K562 (cell line): ENCODE measurements at regions not wholly inside any gene's neighbourhood (a gene's known extent, or its start where the extent isn't known, plus 50 kb on each side); places are given as distances from the start of the nearest gene placed in this dataset.

Experiments used
- ATAC-seq: fragments of 200-7000 bp; cut with Tn5 transposase; 3 replicates; pipeline ENCODE4 v1.9.1; 2020; ENCODE audit warnings: moderate library complexity
- BruUV-seq: library from RNA; stranded (reverse); fragments of 400-500 nt; replicated peaks from 2 replicates; lab custom pipeline; 2021; lab: Mats Ljungman, UMichigan
- CTCF ChIA-PET: fragments of 300-600 bp; formaldehyde crosslinking; extraction: SDS; loops from one replicate; lab custom pipeline; 2021; ENCODE audit warnings: low intra/inter-chr PET ratio; lab: Yijun Ruan, JAX
- POLR2A ChIA-PET: fragments of 300-600, 350-650 bp; sonication (Branson Sonifier 250); formaldehyde crosslinking; extraction: SDS; loops from one replicate; lab custom pipeline; 2021; ENCODE audit warnings: antibody characterized with exemption, inconsistent platforms; lab: Yijun Ruan, JAX
- DNase-seq, 4 experiments: peaks; one replicate each; pipeline versions ENCODE4 v3.0.0 to v3.0.0-alpha.2; 2011 to 2018; ENCODE audit warnings: low spot score in 3 of 4, mixed read lengths in 3 of 4; ENCODE audit errors: extremely low read depth in 1 of 4
- FAIRE-seq: peaks from 2 replicates; lab custom pipeline; 2011; peaks lifted over from hg19 to GRCh38; lab: Jason Lieb, UNC
- H2AFZ ChIP-seq: 2 replicates; pipeline ENCODE4 v1.6.0; 2011; ENCODE audit warnings: low read depth, low read length, control low read depth, inconsistent platforms
- H3K27ac ChIP-seq: fragments of 200-600 bp; 3 replicates; pipeline ENCODE4 v1.8.0; 2011; ENCODE audit warnings: low read depth, mild to moderate bottlenecking, control low read depth, inconsistent platforms, low read length, moderate library complexity, mixed read lengths; ENCODE audit errors: extremely low read depth
- H3K27me3 ChIP-seq, 2 experiments: fragments of 300-600 bp in 1 of 2; 2 replicates in 1 of 2; 3 replicates in 1 of 2; pipeline versions ENCODE4 v1.6.0 to v1.8.0; 2011; ENCODE audit warnings: inconsistent platforms in 2 of 2, low read length in 2 of 2, mild to moderate bottlenecking in 1 of 2, mixed read lengths in 1 of 2, moderate library complexity in 1 of 2; ENCODE audit not compliant: control insufficient read depth in 2 of 2, insufficient read depth in 2 of 2
- H3K36me3 ChIP-seq: fragments of 300-600 bp; 3 replicates; pipeline ENCODE4 v1.8.0; 2011; ENCODE audit warnings: mild to moderate bottlenecking, low read length, inconsistent platforms; ENCODE audit not compliant: control insufficient read depth, insufficient read depth
- H3K4me1 ChIP-seq, 2 experiments: fragments of 200-600 bp in 1 of 2; replicated peaks in 1 of 2; 2 replicates in 1 of 2; 3 replicates in 1 of 2; pipeline versions ENCODE4 v1.5.1 to v1.8.0; 2011; ENCODE audit warnings: inconsistent platforms in 2 of 2, low read length in 2 of 2, mild to moderate bottlenecking in 1 of 2, mixed read lengths in 1 of 2, moderate library complexity in 1 of 2; ENCODE audit not compliant: control insufficient read depth in 2 of 2, insufficient read depth in 2 of 2
- H3K4me2 ChIP-seq: 2 replicates; pipeline ENCODE4 v1.6.1; 2011; ENCODE audit warnings: low read length, control low read depth, inconsistent platforms, mixed read lengths; ENCODE audit not compliant: insufficient read depth
- H3K4me3 ChIP-seq: fragments of 200-600 bp; sonication (generic), shearing (Covaris generic); 2 replicates; pipeline ENCODE4 v1.5.1; 2016; ENCODE audit warnings: control low read depth, inconsistent platforms
- H3K79me2 ChIP-seq: fragments of 200-600 bp; 3 replicates; pipeline ENCODE4 v1.8.0; 2011; ENCODE audit warnings: low read length, inconsistent platforms; ENCODE audit not compliant: control insufficient read depth, insufficient read depth
- H3K9ac ChIP-seq, 2 experiments: 2 replicates each; pipeline versions ENCODE4 v1.6.0 to v1.6.1; 2011; ENCODE audit warnings: low read depth in 2 of 2, low read length in 2 of 2, control low read depth in 1 of 2, inconsistent platforms in 1 of 2, mild to moderate bottlenecking in 1 of 2, mixed read lengths in 1 of 2; ENCODE audit not compliant: insufficient read depth in 1 of 2
- H3K9me1 ChIP-seq: one replicate; pipeline ENCODE4 v1.6.0; 2011; ENCODE audit warnings: inconsistent platforms, mild to moderate bottlenecking, low read length, moderate library complexity; ENCODE audit not compliant: control insufficient read depth, insufficient read depth
- H3K9me3 ChIP-seq: replicated peaks from 2 replicates; pipeline ENCODE4 v1.5.1; 2011; ENCODE audit warnings: low read depth, low read length, inconsistent platforms; ENCODE audit not compliant: control insufficient read depth, insufficient read depth
- H4K20me1 ChIP-seq: replicated peaks from 2 replicates; pipeline ENCODE4 v1.6.1; 2011; ENCODE audit warnings: low read length, inconsistent platforms, mixed read lengths; ENCODE audit not compliant: control insufficient read depth, insufficient read depth
- ASH1L ChIP-seq: fragments of 450-650 bp; IDR thresholded peaks from 2 replicates; pipeline ENCODE4 v1.6.1; 2018; ENCODE audit warnings: borderline replicate concordance, mild to moderate bottlenecking, low read depth; ENCODE audit not compliant: partially characterized antibody
- CREB3 ChIP-seq: fragments of 450-650 bp; conservative IDR thresholded peaks from 2 replicates; pipeline ENCODE4 v1.6.1; 2016; ENCODE audit warnings: missing genetic modification characterization, low read depth, mild to moderate bottlenecking, missing compliant biosample characterization, moderate library complexity
- CXXC5 ChIP-seq: fragments of 250-450 bp; sonication (Bioruptor Pico); IDR thresholded peaks from 2 replicates; pipeline ENCODE4 v1.8.0; 2022; ENCODE audit warnings: inconsistent platforms, mild to moderate bottlenecking, moderate library complexity
- HMG20A ChIP-seq: fragments of 450-650 bp; formaldehyde crosslinking; conservative IDR thresholded peaks from 2 replicates; pipeline ENCODE4 v1.4.0; 2020; ENCODE audit warnings: mild to moderate bottlenecking, mixed read lengths
- MIER1 ChIP-seq: fragments of 450-650 bp; IDR thresholded peaks from 2 replicates; pipeline ENCODE4 v1.6.1; 2016; ENCODE audit warnings: antibody characterized with exemption, mild to moderate bottlenecking, low read depth
- MYC ChIP-seq, 2 experiments: fragments of 250-450 bp in 1 of 2; sonication (Bioruptor Pico) in 1 of 2; IDR thresholded peaks; 2 replicates each; pipeline versions ENCODE4 v1.5.1 to v1.6.1; 2012 to 2021; ENCODE audit warnings: low read depth in 2 of 2, borderline replicate concordance in 1 of 2, improper control_type of control experiment in 1 of 2, low read length in 1 of 2, mild to moderate bottlenecking in 1 of 2, moderate library complexity in 1 of 2
- NCOR1 ChIP-seq: fragments of 450-650 bp; IDR thresholded peaks from 2 replicates; pipeline ENCODE4 v1.6.1; 2016; ENCODE audit warnings: mild to moderate bottlenecking, moderate library complexity
- RBFOX2 ChIP-seq: fragments of 200-400 bp; formaldehyde crosslinking; IDR thresholded peaks from 2 replicates; pipeline ENCODE4 v1.6.1; 2017; ENCODE audit warnings: low read depth, mild to moderate bottlenecking, low read length, moderate library complexity
- SREBF2 ChIP-seq: sonication (generic); formaldehyde crosslinking; IDR thresholded peaks from 2 replicates; pipeline ENCODE4 v1.4.0; 2020; ENCODE audit warnings: mild to moderate bottlenecking, missing genetic modification reagents
- SRF ChIP-seq, 2 experiments: fragments of 250-450, 450-650 bp in 1 of 2; sonication (Bioruptor Pico) in 1 of 2; sonication (generic) in 1 of 2; formaldehyde crosslinking; IDR thresholded peaks; 2 replicates each; pipeline versions ENCODE4 v1.5.0 to v1.5.1; 2020 to 2022; ENCODE audit warnings: mild to moderate bottlenecking in 1 of 2, missing genetic modification reagents in 1 of 2
- STAG1 ChIP-seq: sonication (generic); formaldehyde crosslinking; IDR thresholded peaks from 2 replicates; pipeline ENCODE4 v1.5.0; 2020; ENCODE audit warnings: missing genetic modification reagents, borderline replicate concordance
- SUPT5H ChIP-seq: fragments of 450-650 bp; IDR thresholded peaks from 2 replicates; pipeline ENCODE4 v1.6.1; 2016
- ZKSCAN1 ChIP-seq: fragments of 150-350 bp; IDR thresholded peaks from 2 replicates; pipeline ENCODE4 v1.6.1; 2016; ENCODE audit warnings: low read depth, low read length
- ZSCAN29 ChIP-seq: fragments of 450-650 bp; IDR thresholded peaks from 2 replicates; pipeline ENCODE4 v1.6.1; 2017
- WGBS: fragments of 100-300 bp; shearing (Covaris generic); methylation state at CpG from one replicate; pipeline ENCODE4 v1.1.6; 2016; ENCODE audit warnings: low coverage, mixed read lengths; ENCODE audit not compliant: insufficient coverage; ENCODE audit errors: missing lambda C conversion rate; 5-methylcytosine and 5-hydroxymethylcytosine counted together
- in situ Hi-C: fragments of 300-500 bp; cut with MboI; formaldehyde crosslinking; loops from 4 replicates; pipeline ENCODE4 v1.15.0; 2018; ENCODE audit warnings: inconsistent platforms, mixed read lengths
- intact Hi-C: fragments of 100-400 bp; cut with micrococcal nuclease; formaldehyde crosslinking; loops from 2 replicates; pipeline ENCODE4 v1.14.2; 2022
- TF ChIP-seq, protein P1 (sequence below): sonication (generic); formaldehyde crosslinking; IDR thresholded peaks from 2 replicates; pipeline ENCODE4 v1.8.1; 2023; ENCODE audit warnings: mild to moderate bottlenecking, missing genetic modification reagents

- no peaks in the 10 kb centered on the region for H4K20me1 ChIP-seq
- no peaks in the 10 kb centered on the region for H3K79me2 ChIP-seq
- TF ChIP-seq ZSCAN29 (no peak), MIER1 (no peak), MYC (IDR thresholded peaks at IDR 0.05; ENCODE audit: low read depth, low read length) (no peak), MYC (CRISPR knock-in tag; IDR thresholded peaks at IDR 0.05; ENCODE audit: borderline replicate concordance, low read depth) (no peak), STAG1 (CRISPR knock-in tag) (no peak), CREB3 (tag) (no peak), RBFOX2 (no peak), ASH1L (no peak), SREBF2 (no peak), CXXC5 (CRISPR knock-in tag) (no peak), ZKSCAN1 (no peak), SRF (CRISPR knock-in tag; IDR thresholded peaks at IDR 0.05) (no peak), NCOR1 (no peak), SUPT5H (no peak), HMG20A (CRISPR knock-in tag) (no peak)
- TF ChIP-seq, protein P1, sequence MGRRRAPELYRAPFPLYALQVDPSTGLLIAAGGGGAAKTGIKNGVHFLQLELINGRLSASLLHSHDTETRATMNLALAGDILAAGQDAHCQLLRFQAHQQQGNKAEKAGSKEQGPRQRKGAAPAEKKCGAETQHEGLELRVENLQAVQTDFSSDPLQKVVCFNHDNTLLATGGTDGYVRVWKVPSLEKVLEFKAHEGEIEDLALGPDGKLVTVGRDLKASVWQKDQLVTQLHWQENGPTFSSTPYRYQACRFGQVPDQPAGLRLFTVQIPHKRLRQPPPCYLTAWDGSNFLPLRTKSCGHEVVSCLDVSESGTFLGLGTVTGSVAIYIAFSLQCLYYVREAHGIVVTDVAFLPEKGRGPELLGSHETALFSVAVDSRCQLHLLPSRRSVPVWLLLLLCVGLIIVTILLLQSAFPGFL (CRISPR knock-in tag), result no peak
- ATAC-seq (no peak), DNase-seq (peak in 1 of 4 experiments; percentile 3), FAIRE-seq (no peak)
- H3K27ac ChIP-seq, result no peak overlapping the region
- no peak overlapping the region for H3K4me3 ChIP-seq
- intact Hi-C loops, result no loop called here
- H3K36me3 ChIP-seq, result no peaks in the 10 kb centered on the region
- POLR2A ChIA-PET, result no interaction called here
- CTCF ChIA-PET, result no interaction called here
- in situ Hi-C loops, result no loop called here
- H3K4me2 ChIP-seq, result no peak overlapping the region
- no peaks in the 10 kb centered on the region for H3K9me3 ChIP-seq
- no peaks in the 10 kb centered on the region for H3K4me1 ChIP-seq
- no peak overlapping the region for H2AFZ ChIP-seq
- H3K27me3 ChIP-seq, result no peaks in the 10 kb centered on the region; a peak in 1 of 5 replicates
- no peaks in the 10 kb centered on the region for H3K9me1 ChIP-seq
- no TSS peak for BruUV-seq
- WGBS, result 2% methylated on average over 16 of the region's 20 CpGs
- no peak overlapping the region for H3K9ac ChIP-seq
Measured at GRCh38 chr10:131396121-131397050, 84.9 kb upstream of the TCERG1L start.
